ENCODE measurements at regions not wholly inside any gene's neighbourhood (a gene's known extent, or its start where the extent isn't known, plus 50 kb on each side); places are given as distances from the start of the nearest gene placed in this dataset.

DNA sequence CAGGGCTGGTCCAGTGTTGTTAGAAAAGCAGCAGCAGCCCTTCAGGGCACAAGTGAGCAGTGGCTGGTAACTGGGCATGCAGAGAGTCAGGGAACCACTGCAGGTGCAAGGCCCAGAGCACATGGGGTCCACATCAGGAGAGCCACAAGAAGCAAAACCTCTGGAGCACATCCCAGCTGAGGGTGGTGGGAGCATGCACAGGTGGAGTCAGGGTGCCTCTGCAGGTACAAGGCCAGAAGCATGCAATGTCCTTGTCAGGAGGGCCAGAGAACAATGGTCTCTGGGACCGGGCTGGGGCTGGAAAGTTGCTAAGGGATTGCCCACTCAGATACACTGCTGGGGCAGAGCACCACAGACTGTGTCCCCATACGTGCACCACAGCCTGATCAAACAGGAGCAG, 226.1 kb upstream of the UBE2E2 start:
- no peak for TF ChIP-seq PAX5 (IDR thresholded peaks at IDR 0.05; ENCODE audit: insufficient read depth, low read length, severe bottlenecking)
- TF ChIP-seq SPI1 (IDR thresholded peaks at IDR 0.05; ENCODE audit: low read depth, low read length): no peak

All from GM12891 (cell line).